Posterior vena cava (tissue), 2 donors: ENCODE measurements at regions not wholly inside any gene's neighbourhood (a gene's known extent, or its start where the extent isn't known, plus 50 kb on each side); places are given as distances from the start of the nearest gene placed in this dataset.
A peak's percentile ranks its signal among the peaks of the same experiment; 100 is the strongest.
"Not testable (repeated sequence)": the region's sequence is repeated elsewhere in the genome, so short reads cannot be mapped to it uniquely, and the experiment has no call there.

Source experiments
- DNase-seq: peaks from one replicate; pipeline ENCODE4 v3.0.0-alpha.2; 2020; ENCODE audit warnings: low spot score
- intact Hi-C, 2 donors: fragments of 100-400 bp; cut with DNase I; formaldehyde crosslinking; loops; one replicate each; pipeline versions ENCODE4 v1.14.1 to v1.14.2; 2022 to 2023
- donor health status: DM: yes; HTN: yes; CAD: no.
- donor health status: DM: yes; HTN: yes; CAD: no.

DNA sequence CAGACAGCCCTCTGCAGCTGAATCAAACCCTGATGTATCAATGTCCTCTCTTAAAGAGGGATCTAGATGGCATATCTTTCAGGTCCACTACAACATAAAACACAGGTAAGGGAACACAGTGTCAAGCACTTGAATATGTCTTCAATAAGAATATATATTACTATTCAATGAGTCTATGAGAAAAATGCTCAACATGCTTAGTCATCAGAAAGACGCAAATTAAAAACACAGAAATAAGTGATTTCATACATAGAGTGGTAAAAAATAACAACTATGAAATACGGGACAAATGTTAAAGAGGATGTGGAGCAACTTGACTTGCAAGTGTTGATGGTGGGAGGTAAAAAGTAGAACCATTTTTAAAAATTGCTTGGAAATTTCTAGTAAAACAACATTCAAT, 544.6 kb upstream of the HS3ST1 start:
- intact Hi-C loops = no loop called here
- DNase-seq = no peak

DNA sequence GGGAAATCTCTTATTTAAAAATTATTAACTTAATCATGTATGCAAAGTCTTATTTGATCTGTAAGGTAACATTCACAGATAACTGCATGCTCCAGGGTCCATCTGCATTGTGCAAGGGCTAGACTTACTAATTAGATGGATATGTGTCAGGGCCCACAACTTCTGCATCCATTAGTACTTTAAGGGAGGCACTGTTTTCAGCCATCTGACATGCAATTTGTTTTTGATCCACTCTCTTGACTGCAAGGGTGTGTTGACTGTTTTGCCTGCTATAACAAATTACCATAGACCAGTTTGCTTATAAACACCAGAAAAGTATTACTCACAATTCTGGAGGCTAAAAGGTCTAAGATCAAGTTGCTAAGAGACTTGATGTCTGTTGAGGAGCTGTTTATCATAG, 542.1 kb upstream of the HS3ST1 start:
- intact Hi-C loops = no loop called here
- DNase-seq = no peak

DNA sequence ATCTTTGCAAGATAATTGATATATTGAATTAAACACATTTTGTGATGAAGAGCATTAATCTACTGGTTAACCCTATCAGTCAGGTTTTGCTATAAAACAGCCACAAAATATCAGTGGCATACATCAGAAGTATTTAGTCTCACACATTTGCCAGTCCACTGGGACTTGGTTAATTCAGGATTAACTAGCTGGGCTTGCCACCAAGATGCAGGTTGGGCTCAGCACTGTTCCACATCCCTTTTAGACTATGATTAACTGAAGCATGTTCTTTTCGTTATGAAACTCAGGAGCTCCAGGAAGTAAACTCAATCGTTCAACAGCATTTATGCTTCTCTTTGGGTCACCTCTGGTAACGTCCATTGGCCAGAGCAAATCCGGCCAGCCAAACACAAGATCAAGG, 538.1 kb upstream of the HS3ST1 start:
- DNase-seq = no peak
- intact Hi-C loops = no loop called here

DNA sequence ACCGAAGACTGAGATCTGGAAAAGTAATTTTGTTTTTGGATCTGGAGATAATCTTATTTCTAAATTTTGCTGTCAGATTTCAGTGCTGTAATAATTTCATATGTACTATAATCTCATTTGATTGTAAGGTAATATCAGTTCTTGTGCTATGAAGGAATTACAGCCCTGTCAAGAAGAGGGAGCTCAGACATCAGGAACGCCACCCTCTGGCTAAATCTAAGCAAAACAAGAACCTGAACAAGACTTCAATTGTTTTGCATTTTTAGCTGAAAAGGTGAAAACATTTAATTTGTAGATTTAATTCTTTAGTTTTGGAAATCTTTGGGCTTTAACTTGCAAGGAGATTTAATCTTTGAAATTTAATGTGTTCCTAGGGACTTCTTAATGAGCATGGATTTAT, 525.4 kb upstream of the HS3ST1 start:
- intact Hi-C loops = no loop called here

DNA sequence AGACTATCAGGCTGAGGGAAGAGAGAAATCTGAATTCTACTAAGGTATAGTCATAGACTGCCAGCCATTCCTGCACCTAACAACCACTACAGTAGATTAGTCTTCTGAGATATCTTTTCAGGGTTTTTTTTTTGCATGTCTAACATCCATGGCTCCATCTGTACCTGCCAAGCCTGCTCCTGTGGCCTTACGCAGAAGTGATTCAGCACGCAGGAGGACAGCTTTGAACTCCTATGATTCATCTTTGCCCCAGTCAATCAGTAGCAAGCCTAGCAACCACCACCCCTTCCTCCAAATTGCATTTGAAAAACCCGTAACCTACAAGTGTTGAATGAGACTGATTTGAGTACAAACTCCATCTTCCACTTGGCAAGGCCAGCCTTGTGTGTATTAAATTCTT, 520.7 kb upstream of the HS3ST1 start:
- intact Hi-C loops = no loop called here
- no peak for DNase-seq

More for the DNA sequence above, 525.4 kb upstream of the HS3ST1 start:
- no peak for DNase-seq

DNA sequence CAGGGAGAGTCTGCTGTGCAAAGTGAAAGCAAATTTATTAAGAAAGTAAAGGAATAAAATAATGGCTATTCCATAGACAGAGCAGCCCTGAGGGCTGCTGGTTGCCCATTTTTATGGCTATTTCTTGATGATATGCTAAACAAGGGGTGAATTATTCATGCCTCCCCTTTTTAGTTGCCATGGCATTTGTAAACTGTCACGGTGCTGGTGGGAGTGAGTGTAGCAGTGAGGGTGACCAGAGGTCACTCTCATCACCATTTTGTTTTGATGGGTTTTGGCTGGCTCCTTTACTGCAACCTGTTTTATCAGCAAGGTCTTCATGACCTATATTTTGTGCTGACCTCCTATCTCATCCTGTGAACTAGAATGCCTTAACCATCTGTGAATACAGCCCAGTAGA, 518.9 kb upstream of the HS3ST1 start:
- DNase-seq, intact Hi-C loops: not testable (repeated sequence)

DNA sequence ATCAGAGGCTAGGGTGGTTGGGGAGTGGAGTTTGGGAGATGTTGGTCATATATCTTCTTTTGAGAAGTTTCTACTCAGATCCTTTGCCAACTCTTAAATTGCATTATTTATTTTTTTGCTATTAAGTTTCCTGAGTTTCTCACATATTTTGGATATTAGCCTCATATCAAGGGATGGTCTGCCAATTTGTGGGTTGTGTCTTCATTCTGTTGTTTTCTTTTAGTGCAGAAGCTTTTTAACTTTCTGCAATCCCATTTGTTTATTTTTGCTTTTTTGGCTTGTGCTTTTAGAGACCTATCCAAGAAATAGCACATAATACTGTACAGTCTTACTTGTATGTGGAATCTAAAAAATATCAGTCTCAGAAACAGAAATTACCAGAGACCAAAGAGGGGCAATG, 509.2 kb upstream of the HS3ST1 start:
- DNase-seq = no peak
- intact Hi-C loops = no loop called here

DNA sequence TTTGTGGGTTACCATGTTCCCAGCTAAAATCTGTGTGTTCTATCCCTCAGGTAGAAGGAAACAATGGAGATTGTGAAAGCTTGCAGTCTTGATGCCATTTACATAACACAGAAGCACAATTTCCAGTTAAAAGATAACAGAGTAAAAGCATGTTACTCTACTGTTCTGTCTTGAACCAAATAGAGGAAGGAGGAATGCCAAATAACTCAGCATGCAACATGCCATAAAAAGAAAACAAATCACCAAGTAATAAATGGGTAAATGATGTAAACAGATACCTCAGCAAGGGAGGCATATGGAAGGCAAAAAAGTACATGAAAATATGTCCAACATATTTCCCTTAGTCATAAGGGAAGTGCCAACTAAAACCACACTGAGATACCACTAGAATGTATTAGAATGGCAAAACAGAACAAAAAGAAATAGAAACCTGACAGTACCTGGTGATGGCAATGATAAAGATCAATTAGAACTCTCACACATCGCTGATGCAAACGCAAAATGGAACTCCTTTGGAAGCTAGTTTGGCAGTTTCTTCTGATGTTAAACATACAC, 502.6 kb upstream of the HS3ST1 start:
- intact Hi-C loops = no loop called here

DNA sequence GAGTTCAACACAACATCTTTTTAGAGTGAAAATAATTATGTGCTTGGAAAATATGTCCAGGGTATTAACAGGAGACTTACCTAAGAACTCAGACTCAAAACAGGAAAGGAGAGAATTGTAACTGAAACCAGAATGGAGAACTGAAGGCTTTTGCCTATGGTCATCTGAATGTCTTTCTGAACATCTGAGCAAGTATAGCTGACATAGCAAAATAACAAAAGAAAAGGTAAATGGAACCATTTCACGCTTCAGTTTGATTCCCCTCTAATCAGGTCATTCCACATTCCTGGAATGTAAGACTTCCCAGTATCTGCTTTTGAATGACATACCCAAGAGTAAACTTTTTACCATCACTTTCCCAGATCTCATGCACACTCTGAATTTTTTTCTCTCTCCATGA, 500.4 kb upstream of the HS3ST1 start:
- DNase-seq = no peak
- intact Hi-C loops = no loop called here

More for the DNA sequence above, 502.6 kb upstream of the HS3ST1 start:
- DNase-seq = no peak

DNA sequence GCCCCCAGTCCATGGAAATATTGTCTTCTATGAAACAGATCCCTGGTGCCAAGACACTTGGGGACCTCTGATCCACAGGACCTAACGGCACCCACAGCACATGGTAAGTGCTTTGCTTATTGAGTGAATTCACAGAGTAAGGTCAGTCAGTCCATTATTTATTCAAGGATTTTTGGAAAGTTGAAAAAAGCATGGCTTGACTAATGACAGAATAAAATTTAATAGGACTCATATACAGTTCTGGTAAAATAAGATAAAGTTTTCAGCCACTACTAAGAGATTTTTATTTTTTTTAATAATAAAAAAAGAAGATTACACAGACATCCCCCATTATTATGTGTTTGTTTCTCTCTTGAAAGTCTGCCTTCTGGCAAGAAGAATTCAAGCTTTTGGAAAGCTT, 490.6 kb upstream of the HS3ST1 start:
- intact Hi-C loops = no loop called here
- no peak for DNase-seq

DNA sequence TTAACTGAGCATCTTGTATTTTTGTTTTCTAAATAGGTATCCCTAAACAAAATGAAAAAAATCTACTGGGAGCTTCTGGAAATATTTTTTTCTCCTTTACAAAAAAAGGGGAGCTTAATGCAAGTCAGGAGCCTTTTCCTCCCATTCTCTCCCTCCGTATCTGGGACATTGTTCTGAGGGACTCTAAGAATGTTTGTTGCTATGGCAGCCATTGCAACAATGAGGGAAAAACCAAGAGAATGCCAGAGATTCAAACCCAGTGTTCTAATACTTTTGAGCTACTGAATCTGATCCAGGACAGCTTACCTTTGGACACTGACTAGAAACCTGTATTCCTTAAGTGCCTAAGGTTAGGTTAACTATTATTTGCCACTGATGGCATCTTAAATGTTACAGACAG, 485.7 kb upstream of the HS3ST1 start:
- DNase-seq = no peak
- intact Hi-C loops = no loop called here

DNA sequence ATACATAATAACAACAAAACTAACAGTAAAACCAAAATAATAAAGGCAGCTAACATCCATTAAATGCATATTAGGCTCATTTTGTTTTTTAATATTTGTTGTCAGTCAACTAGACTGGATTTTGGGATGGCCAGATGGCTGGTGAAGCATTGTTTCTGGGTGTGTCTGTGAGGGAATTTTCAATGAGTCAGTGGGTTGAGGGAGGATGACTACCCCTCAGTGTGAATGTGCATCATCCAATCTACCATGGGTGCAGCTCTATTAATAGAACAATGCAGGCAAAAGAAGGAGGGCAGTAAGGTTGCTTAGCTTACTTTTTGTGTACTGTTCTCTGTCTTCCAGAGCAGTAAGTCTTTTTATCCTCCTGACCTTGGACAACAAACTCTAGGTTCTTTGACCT, 484.2 kb upstream of the HS3ST1 start:
- intact Hi-C loops = no loop called here

DNA sequence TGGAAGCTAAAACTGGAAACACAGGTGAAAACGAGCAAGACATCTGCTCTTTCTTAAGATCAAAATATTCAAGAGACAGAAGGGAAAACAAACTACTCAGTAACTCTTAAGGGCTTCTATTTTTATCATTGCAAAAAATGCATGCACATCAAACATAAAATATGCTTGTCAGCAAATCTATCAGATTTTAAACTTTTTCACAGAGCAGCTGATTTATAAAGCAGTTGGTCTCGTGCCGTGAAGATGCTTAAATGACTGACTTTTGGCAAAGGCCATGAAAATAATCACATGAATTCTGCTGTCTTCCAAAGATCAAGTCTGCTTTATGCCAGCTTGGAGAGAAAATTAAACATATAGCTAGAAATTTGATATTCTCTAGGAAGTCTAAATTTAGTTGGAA, 482.1 kb upstream of the HS3ST1 start:
- intact Hi-C loops = no loop called here
- no peak for DNase-seq

More for the DNA sequence above, 484.2 kb upstream of the HS3ST1 start:
- no peak for DNase-seq

DNA sequence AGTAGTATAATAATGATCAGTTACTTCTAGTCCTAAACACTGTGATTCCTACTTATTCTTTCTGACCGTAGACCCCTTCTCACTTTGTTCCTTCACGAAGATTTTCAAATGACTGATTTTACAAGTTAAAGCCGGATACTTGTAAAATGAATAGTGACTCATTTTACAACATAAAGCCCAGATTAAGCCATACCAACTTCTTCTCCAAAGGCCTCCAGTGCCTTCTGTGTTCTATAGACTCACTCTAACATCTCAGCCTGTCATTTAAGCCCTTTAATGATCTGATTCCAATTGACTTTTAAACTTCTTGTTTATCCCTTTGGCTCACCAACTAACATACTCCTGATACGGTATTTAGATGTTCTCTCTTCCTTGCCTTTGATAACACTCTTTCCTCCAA, 480.0 kb upstream of the HS3ST1 start:
- intact Hi-C loops = no loop called here
- no peak for DNase-seq

DNA sequence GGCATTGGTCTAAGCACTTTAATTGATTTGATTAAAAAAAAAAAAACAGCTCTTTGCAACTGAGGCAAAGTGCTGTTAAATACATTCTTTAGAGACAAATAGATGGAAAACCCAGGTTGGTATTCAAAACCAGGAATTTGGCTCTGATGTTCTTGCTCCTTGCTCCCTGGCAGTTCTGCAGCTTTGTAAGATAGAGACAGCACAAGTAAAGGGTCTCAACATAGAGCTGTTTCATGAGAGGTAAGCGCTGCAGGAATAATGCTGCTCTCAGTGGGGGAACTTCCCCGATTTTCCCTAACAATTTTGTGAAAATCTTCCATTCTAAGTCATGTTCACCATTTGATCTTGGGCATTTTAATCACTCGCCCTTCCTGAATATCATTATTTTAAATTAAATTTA, 479.5 kb upstream of the HS3ST1 start:
- intact Hi-C loops = no loop called here
- DNase-seq = no peak

DNA sequence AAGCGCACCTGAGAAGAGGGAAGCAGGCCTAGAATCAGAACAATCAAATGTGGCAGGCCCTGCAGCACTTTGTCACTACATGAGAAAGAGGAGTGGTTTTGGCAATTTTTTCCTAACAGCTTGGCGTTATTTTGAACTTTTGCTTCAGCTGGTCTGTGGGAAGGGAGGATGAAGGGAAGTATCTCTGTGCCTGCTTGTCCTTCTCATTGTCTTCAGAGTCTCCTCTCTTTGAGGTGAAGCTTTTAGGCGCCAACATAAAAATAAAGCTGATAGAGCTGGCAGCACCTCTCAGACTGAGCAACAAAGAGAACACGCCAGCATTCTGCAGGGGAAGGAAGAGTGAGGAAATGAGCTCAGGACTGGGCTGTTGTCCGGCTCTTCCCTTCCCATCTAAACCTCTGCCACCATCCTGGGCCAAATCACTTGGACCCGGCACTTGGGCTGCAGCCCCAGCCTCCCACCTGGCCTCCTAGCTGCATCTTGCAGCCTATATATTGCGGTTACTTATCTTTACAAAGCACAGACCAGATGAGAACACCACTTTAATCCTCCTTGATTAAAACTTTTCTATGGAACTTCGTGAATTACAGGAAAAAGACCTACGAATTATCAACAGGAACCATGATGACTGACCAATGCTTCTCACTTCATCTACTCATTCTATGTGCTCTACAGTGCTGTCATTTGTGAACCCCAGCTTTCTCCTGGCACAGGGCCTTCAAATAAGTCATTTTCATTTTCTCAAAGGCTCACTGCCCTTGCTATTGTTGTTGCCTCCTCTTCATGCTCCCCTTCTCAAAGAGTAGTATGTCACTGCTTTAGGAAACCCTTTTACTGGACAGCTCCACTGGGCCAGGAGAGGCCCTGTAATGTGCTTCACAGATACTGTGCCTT, 476.4 kb upstream of the HS3ST1 start:
- DNase-seq = no peak
- intact Hi-C loops = no loop called here

DNA sequence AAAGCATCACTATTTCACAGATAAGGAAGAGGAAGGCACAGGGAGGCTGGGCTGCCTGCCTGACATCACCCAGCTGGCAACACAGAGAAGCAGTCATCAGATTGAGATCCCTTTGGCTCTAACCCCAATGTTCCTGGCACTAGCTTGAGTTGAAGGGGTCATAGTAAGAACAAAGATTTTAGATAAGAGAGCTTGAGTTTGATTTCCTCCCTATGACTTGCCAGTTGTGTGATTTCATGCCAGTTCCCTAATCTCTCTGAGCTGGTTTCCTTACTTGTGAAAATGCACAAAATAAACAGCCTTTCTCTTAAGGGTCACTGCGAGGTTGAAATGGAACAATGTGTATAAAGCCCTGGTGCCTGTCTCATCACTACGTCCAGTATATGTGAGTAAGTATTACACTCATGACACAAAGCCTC, 475.4 kb upstream of the HS3ST1 start:
- intact Hi-C loops = no loop called here
- DNase-seq = peak; percentile 82

DNA sequence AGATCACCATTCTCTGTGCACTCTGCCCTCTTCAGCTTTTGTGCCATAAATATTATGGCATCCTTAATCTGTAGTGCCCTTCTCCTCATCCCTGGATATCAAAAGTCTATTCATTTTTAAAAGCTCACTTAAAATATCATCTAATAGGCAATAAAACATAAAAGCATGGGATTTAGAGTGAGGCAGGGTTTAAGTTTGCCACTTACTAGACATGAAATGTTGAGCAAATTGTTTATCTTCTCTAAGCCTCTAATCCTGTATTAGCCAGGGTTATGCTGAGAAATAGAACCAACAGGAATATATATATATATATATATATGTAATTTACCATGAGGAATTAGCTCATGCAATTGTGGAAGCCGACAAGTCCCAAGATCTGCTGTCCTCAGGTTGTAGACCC, 472.4 kb upstream of the HS3ST1 start:
- no peak for DNase-seq
- intact Hi-C loops = no loop called here

DNA sequence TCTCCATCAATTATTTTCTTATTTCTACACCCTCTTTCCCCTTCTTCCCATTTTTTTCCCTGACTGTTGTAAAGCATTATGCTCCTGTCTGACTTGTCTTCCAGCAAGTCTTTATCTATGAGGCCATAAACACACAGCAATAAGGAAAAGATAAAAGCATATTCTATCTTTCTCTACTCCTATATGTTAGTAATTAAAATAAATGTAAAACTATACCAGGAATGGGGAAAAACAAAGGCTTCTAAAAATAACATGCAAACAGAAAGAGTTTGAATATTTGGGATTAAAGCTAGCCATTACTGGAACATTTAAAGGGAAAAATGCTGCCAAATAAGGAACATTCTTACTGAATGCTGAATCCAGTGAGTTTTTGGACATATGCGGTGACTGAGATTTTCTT, 471.7 kb upstream of the HS3ST1 start:
- no peak for DNase-seq
- intact Hi-C loops = no loop called here

DNA sequence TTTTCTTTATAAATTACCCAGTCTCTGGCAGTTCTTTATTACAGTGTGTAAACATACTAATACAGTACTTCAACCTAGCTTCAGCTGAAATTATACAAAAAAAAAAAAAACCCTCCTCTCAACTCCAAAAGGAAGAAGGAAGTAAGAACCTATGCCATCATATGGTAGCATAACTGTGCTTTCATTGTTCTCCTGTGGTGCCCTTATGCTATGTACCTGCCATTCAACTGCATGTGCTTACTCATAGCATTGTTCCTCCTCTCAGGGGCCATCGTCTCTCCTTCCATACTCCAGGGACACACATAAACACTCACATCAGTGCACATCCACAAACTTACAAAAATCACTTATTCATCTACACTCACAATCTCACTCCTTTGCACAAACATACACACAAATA, 470.1 kb upstream of the HS3ST1 start:
- intact Hi-C loops = no loop called here
- no peak for DNase-seq

DNA sequence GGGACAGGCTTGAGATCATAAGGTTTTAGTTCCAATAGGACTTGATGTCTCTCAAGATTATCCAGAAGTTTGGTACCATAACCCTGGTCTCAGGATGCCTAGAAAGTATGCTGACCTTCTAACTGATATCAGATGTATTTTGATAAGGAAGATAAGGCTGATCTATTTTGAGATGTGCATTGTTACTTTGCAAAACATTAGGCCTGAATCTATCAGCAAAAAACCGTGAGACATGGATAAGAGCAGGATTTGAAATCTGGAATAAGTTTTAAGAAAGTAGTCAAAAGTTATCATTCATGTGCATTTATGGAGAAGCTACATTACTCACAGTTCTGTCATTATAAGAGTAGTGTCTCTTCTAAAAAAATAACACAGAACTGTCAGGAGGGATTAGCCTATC, 467.1 kb upstream of the HS3ST1 start:
- intact Hi-C loops = loop anchor here in 1 of 2 donors (2.0 kb wide), 1 partner anchor 23 kb away; no protein-coding TSS in a partner anchor
- no peak for DNase-seq
